Osteoblast (primary cell): ENCODE measurements at regions not wholly inside any gene's neighbourhood (a gene's known extent, or its start where the extent isn't known, plus 50 kb on each side); places are given as distances from the start of the nearest gene placed in this dataset.

Source experiments
- DNase-seq: peaks from one replicate; pipeline ENCODE4 v3.0.0; 2011; ENCODE audit warnings: low spot score, mixed read lengths; ENCODE audit not compliant: insufficient read length; ENCODE audit errors: missing footprints
- H2AFZ ChIP-seq: 2 replicates; pipeline ENCODE4 v1.6.0; 2011; ENCODE audit warnings: mild to moderate bottlenecking, low read length
- H3K27ac ChIP-seq: 2 replicates; pipeline ENCODE4 v1.5.1; 2011; ENCODE audit warnings: mild to moderate bottlenecking, low read depth, low read length, moderate library complexity
- H3K27me3 ChIP-seq: 2 replicates; pipeline ENCODE4 v1.6.0; 2012; ENCODE audit warnings: mild to moderate bottlenecking, control low read depth, inconsistent platforms, low read length, moderate library complexity; ENCODE audit not compliant: insufficient read depth
- H3K36me3 ChIP-seq: 2 replicates; pipeline ENCODE4 v1.5.1; 2011; ENCODE audit warnings: mild to moderate bottlenecking, low read length, control low read depth, moderate library complexity; ENCODE audit not compliant: insufficient read depth
- H3K4me1 ChIP-seq: 2 replicates; pipeline ENCODE4 v1.5.1; 2011; ENCODE audit warnings: mild to moderate bottlenecking, low read length, control low read depth, moderate library complexity; ENCODE audit not compliant: insufficient read depth
- H3K4me2 ChIP-seq: 2 replicates; pipeline ENCODE4 v1.6.0; 2011; ENCODE audit warnings: mild to moderate bottlenecking, low read length; ENCODE audit not compliant: insufficient read depth
- H3K4me3 ChIP-seq: fragments of 200-600 bp; sonication (generic); 3 replicates; pipeline ENCODE4 v1.5.1; 2012; ENCODE audit warnings: mild to moderate bottlenecking, low read length, inconsistent platforms; ENCODE audit not compliant: insufficient read depth
- H3K79me2 ChIP-seq: 2 replicates; pipeline ENCODE4 v1.6.0; 2012; ENCODE audit warnings: mild to moderate bottlenecking, low read length, control low read depth, inconsistent platforms; ENCODE audit not compliant: insufficient read depth
- H3K9me3 ChIP-seq: 2 replicates; pipeline ENCODE4 v1.5.1; 2011; ENCODE audit warnings: low read depth, low read length, control low read depth
- H4K20me1 ChIP-seq: 2 replicates; pipeline ENCODE4 v1.6.0; 2012; ENCODE audit warnings: mild to moderate bottlenecking, low read length, control low read depth; ENCODE audit not compliant: insufficient read depth
- TF ChIP-seq, protein P1 (sequence below): IDR thresholded peaks from 2 replicates; pipeline ENCODE4 v1.5.1; 2011; ENCODE audit warnings: mild to moderate bottlenecking, low read depth, low read length, moderate library complexity; ENCODE audit errors: extremely low read depth

DNA sequence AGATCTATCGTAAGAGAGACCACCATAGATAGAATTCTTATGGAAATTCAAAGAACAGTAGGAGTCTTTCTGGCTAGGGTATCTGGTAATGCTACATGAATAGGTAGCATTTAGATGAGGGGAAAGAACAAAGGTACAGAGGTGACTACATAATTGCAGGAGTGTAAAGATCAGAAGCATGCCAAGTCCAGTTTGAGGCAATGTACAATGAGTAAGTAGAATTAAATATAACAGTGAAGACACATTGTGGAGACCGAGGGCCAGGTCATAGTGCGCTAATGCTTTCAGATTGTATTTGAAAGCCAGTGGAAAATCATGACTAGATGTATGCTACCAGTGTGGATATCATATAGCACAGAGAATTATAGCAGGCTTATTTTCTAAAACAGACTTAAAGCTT lies 1611.6 kb upstream of the LRRTM3 start:
- Histone ChIP-seq H2AFZ (no peak overlapping the region), H3K27me3 (no peaks in the 10 kb centered on the region), H4K20me1 (no peaks in the 10 kb centered on the region), H3K36me3 (no peaks in the 10 kb centered on the region), H3K27ac (no peak overlapping the region), H3K4me3 (no peak overlapping the region), H3K4me2 (no peak overlapping the region), H3K9me3 (no peaks in the 10 kb centered on the region), H3K4me1 (no peaks in the 10 kb centered on the region), H3K79me2 (no peaks in the 10 kb centered on the region)
- TF ChIP-seq, protein P1, sequence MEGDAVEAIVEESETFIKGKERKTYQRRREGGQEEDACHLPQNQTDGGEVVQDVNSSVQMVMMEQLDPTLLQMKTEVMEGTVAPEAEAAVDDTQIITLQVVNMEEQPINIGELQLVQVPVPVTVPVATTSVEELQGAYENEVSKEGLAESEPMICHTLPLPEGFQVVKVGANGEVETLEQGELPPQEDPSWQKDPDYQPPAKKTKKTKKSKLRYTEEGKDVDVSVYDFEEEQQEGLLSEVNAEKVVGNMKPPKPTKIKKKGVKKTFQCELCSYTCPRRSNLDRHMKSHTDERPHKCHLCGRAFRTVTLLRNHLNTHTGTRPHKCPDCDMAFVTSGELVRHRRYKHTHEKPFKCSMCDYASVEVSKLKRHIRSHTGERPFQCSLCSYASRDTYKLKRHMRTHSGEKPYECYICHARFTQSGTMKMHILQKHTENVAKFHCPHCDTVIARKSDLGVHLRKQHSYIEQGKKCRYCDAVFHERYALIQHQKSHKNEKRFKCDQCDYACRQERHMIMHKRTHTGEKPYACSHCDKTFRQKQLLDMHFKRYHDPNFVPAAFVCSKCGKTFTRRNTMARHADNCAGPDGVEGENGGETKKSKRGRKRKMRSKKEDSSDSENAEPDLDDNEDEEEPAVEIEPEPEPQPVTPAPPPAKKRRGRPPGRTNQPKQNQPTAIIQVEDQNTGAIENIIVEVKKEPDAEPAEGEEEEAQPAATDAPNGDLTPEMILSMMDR, result no peak
- DNase-seq, result no peak

DNA sequence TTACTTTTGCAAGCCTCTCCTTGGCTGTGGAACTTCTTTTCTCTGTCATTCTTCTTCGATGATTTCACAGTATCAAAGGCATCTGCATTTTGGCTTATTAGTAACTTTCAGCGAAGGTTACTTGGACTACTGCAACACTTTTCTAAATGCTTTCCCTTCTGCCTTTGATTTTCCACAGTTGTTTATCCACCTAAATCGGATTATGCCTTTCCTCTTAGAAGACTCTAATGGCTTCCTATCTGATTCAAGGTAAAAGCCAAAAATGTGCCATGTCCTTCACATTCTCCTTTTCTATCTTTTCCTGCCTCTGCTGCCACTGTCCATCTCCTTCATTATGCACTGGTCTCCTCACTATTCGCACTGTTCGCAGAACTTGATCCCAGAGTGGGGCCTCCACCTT lies 1606.3 kb upstream of the LRRTM3 start:
- Histone ChIP-seq H3K4me2 (no peak overlapping the region), H3K4me3 (no peak overlapping the region), H3K27me3 (no peaks in the 10 kb centered on the region), H3K9me3 (no peaks in the 10 kb centered on the region), H3K79me2 (no peaks in the 10 kb centered on the region), H3K27ac (no peak overlapping the region), H3K36me3 (no peaks in the 10 kb centered on the region), H2AFZ (no peak overlapping the region), H4K20me1 (no peaks in the 10 kb centered on the region), H3K4me1 (no peaks in the 10 kb centered on the region)
- TF ChIP-seq, protein P1, result no peak
- DNase-seq, result no peak

DNA sequence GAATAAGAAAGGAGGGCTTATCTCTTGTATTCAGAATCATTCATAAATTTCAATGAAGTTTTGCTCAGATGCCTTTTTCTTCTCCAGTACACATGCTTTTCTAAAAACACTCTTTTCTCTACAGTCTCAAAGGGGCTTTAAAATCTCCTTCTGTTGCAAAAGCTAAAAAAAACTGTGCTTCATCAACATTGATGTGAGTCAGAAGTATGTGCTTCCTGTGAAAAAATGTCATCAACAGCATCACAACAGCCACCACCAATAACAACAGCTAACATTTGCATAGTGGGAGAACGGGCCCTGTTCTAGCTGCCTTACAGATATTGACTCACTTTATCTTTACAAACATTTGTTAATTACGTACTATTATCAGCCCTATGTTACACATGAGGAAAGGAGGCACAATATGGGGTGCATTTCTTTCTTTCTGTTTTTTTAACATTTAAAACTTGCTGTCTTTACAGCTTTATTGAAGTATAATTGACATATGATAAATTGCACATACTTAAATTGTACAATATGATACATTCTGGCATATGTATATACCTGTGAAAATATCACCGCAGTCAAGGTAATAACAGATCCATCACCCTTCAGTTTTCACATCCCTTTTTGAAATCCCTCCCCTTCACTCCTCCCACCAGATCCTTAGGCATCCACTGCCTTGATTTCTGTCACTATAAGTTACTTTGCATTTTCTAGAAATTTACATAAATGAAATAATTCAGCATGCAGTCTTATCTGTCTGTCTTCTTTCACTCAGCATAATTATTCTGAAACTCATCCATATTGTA lies 1605.4 kb upstream of the LRRTM3 start:
- Histone ChIP-seq H3K9me3 (no peaks in the 10 kb centered on the region), H3K36me3 (no peaks in the 10 kb centered on the region), H3K27me3 (no peaks in the 10 kb centered on the region), H2AFZ (no peak overlapping the region), H4K20me1 (no peaks in the 10 kb centered on the region), H3K4me2 (no peak overlapping the region), H3K4me1 (no peaks in the 10 kb centered on the region), H3K4me3 (no peak overlapping the region), H3K79me2 (no peaks in the 10 kb centered on the region), H3K27ac (no peak overlapping the region)
- DNase-seq, result no peak
- TF ChIP-seq, protein P1, result no peak

DNA sequence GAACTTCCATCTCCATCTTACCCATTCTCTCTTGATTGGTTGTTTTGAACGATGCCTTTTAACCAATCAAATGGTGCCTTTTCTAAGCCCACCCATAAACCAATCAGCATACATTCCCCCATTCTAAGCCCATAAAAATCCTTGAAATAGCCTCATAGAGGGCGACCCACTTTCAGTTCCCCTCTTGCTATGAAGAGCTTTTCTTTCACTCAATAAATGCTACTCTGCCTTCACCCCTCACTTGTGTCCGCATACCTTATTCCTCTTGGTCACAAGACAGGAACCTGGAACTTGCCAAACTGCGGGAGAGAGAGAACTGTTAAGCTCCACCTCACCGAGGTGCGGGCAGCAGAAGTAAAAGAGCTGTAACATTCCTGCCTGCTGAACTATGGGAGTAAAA lies 1602.0 kb upstream of the LRRTM3 start:
- H3K27ac ChIP-seq, result no peak overlapping the region
- TF ChIP-seq, protein P1, result no peak
- H3K4me3 ChIP-seq, result no peak overlapping the region
- no peaks in the 10 kb centered on the region for H4K20me1 ChIP-seq
- no peak overlapping the region for H2AFZ ChIP-seq
- H3K27me3 ChIP-seq, result no peaks in the 10 kb centered on the region
- no peaks in the 10 kb centered on the region for H3K36me3 ChIP-seq
- H3K79me2 ChIP-seq, result no peaks in the 10 kb centered on the region
- DNase-seq, result no peak
- no peaks in the 10 kb centered on the region for H3K9me3 ChIP-seq
- no peak overlapping the region for H3K4me2 ChIP-seq
- H3K4me1 ChIP-seq, result no peaks in the 10 kb centered on the region
